Chondrocyte (in vitro differentiated cells): ENCODE measurements at regions not wholly inside any gene's neighbourhood (a gene's known extent, or its start where the extent isn't known, plus 50 kb on each side); places are given as distances from the start of the nearest gene placed in this dataset.

ENCODE experiments used
- DNase-seq: peaks from one replicate; pipeline ENCODE4 v3.0.0; 2021; ENCODE audit warnings: mixed read lengths, low spot score
- H3K27ac Mint-ChIP-seq: one replicate; pipeline ENCODE4 v1.8.0; 2021; ENCODE audit warnings: mild to moderate bottlenecking, moderate library complexity, mixed read lengths; ENCODE audit not compliant: unreplicated experiment
- H3K27me3 Mint-ChIP-seq: 2 replicates; pipeline ENCODE4 v1.8.0; 2021; ENCODE audit warnings: low read depth, mixed read lengths
- H3K36me3 Mint-ChIP-seq: 2 replicates; pipeline ENCODE4 v1.8.0; 2021; ENCODE audit warnings: low read depth, mixed read lengths
- H3K4me1 Mint-ChIP-seq: 2 replicates; pipeline ENCODE4 v1.8.0; 2021; ENCODE audit warnings: low read depth, mild to moderate bottlenecking, mixed read lengths
- H3K4me3 Mint-ChIP-seq: one replicate; pipeline ENCODE4 v1.8.0; 2021; ENCODE audit warnings: mild to moderate bottlenecking, moderate library complexity, mixed read lengths; ENCODE audit not compliant: unreplicated experiment
- H3K9me3 Mint-ChIP-seq: 2 replicates; pipeline ENCODE4 v1.8.0; 2021; ENCODE audit warnings: low read depth, mixed read lengths
- TF ChIP-seq, protein P1 (sequence below): fragments of 200-600 bp; sonication (generic); IDR thresholded peaks from 2 replicates; pipeline ENCODE4 v1.5.0; 2021; ENCODE audit warnings: antibody characterized with exemption, mild to moderate bottlenecking, moderate library complexity

DNA sequence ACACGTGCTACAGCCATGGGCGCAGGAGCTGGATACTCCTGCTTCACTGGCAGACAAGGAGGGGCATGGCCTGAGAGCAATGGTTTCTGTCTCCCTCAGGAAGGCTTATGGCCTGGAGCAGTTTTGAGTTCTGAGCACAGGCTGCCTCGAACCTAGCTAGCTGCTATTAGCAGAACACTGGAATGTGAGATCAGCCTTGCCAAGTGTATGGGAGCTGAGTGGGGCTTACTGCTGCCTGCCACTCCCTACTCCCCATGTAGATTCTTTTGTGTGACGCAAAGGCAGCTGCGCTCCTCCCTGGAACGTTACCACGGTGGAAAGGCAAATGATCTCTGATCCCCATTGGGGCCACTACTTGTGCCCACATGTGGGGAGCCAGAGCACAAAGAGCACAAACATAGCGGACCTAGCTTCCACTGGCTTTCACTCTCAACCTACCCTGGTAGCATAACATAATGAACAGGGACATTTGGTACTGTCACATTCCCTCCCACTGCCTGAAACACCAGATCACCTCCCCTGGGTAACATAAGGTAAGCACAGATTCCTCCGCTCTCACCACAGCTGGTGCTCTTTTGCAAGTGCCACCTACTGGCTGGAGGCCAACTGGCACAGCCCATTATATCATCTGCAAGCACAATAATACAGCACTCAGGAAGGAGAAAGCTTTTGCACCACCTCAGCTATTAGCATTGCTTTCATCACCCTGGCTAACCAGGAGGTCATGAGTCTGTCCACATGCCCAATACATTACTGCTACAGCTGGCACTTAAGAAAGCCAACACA is 84.6 kb upstream of the GUCY1A2 start:
- TF ChIP-seq, protein P1, sequence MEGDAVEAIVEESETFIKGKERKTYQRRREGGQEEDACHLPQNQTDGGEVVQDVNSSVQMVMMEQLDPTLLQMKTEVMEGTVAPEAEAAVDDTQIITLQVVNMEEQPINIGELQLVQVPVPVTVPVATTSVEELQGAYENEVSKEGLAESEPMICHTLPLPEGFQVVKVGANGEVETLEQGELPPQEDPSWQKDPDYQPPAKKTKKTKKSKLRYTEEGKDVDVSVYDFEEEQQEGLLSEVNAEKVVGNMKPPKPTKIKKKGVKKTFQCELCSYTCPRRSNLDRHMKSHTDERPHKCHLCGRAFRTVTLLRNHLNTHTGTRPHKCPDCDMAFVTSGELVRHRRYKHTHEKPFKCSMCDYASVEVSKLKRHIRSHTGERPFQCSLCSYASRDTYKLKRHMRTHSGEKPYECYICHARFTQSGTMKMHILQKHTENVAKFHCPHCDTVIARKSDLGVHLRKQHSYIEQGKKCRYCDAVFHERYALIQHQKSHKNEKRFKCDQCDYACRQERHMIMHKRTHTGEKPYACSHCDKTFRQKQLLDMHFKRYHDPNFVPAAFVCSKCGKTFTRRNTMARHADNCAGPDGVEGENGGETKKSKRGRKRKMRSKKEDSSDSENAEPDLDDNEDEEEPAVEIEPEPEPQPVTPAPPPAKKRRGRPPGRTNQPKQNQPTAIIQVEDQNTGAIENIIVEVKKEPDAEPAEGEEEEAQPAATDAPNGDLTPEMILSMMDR, result no peak
- Mint-ChIP-seq H3K4me1 (no peaks in the 10 kb centered on the region), H3K36me3 (no peaks in the 10 kb centered on the region), H3K27ac (no peak overlapping the region), H3K4me3 (no peak overlapping the region), H3K27me3 (no peaks in the 10 kb centered on the region), H3K9me3 (peaks cover 28% of the 10 kb centered on the region)
- DNase-seq, result no peak

GRCh38 chr11:107092667-107093066 is 74.4 kb upstream of the GUCY1A2 start:
- H3K36me3 Mint-ChIP-seq, result no peaks in the 10 kb centered on the region
- no peak overlapping the region for H3K4me3 Mint-ChIP-seq
- TF ChIP-seq, protein P1, result no peak
- H3K9me3 Mint-ChIP-seq, result peaks cover 25% of the 10 kb centered on the region
- no peak for DNase-seq
- no peaks in the 10 kb centered on the region for H3K27me3 Mint-ChIP-seq
- H3K27ac Mint-ChIP-seq, result no peak overlapping the region
- no peaks in the 10 kb centered on the region for H3K4me1 Mint-ChIP-seq

DNA sequence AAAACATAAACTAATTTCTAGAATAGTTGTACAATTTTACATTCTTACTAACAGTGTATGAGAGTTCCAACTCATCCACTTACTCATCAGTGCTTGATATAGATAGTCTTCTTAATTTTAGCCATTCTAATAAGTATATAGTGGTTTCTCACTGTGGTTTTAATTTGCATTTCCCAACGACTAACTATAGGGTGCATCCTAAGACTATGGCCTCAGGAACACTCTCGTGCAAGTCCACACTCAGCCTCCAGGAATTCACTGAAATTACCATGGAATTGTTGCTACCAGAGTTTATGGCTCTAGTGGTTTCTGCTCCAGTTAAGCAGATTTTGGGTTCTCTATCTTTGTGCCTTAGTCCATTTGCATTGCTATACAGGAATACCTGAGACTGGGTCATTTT is 60.1 kb upstream of the GUCY1A2 start:
- Mint-ChIP-seq H3K4me1 (no peaks in the 10 kb centered on the region), H3K27me3 (peaks cover 14% of the 10 kb centered on the region), H3K9me3 (peaks cover 10% of the 10 kb centered on the region), H3K27ac (no peak overlapping the region), H3K4me3 (no peak overlapping the region), H3K36me3 (no peaks in the 10 kb centered on the region)
- no peak for DNase-seq
- TF ChIP-seq, protein P1, result no peak

- no peaks in the 10 kb centered on the region for H3K36me3 Mint-ChIP-seq
- DNase-seq, result no peak
- no peak overlapping the region for H3K4me3 Mint-ChIP-seq
- TF ChIP-seq, protein P1, result no peak
- H3K27me3 Mint-ChIP-seq, result peaks cover 11% of the 10 kb centered on the region
- peaks cover 4% of the 10 kb centered on the region for H3K9me3 Mint-ChIP-seq
- no peak overlapping the region for H3K27ac Mint-ChIP-seq
- H3K4me1 Mint-ChIP-seq, result no peaks in the 10 kb centered on the region
Measured at GRCh38 chr11:107076832-107077231, 58.6 kb upstream of the GUCY1A2 start.

GRCh38 chr11:107071129-107071528 is 52.9 kb upstream of the GUCY1A2 start:
- Mint-ChIP-seq H3K27me3 (peaks cover 13% of the 10 kb centered on the region), H3K4me3 (no peak overlapping the region), H3K36me3 (no peaks in the 10 kb centered on the region), H3K4me1 (no peaks in the 10 kb centered on the region), H3K9me3 (no peaks in the 10 kb centered on the region), H3K27ac (no peak overlapping the region)
- DNase-seq, result no peak
- TF ChIP-seq, protein P1, result no peak
